Psoas muscle (tissue), 7 donors: ENCODE measurements at regions not wholly inside any gene's neighbourhood (a gene's known extent, or its start where the extent isn't known, plus 50 kb on each side); places are given as distances from the start of the nearest gene placed in this dataset.

ENCODE experiments used
- ATAC-seq, 4 donors: fragments of 200-7000 bp; cut with Tn5 transposase; one replicate each; pipeline ENCODE4 v1.9.1; 2020; ENCODE audit warnings: moderate library complexity in 3 of 4, mild to moderate bottlenecking in 2 of 4
- DNase-seq, 2 donors: peaks; one replicate each; pipeline ENCODE4 v3.0.0-alpha.2; 2020
- H3K27ac ChIP-seq: fragments of 200-600 bp; one replicate; pipeline ENCODE4 v1.8.0; 2022
- H3K27me3 ChIP-seq, 3 donors: fragments of 200-600 bp in 1 of 3; one replicate each; pipeline versions ENCODE4 v1.6.1 to v1.8.0; 2013 to 2022; ENCODE audit warnings: low read length in 2 of 3, mild to moderate bottlenecking in 2 of 3, moderate library complexity in 1 of 3; ENCODE audit not compliant: insufficient read depth in 3 of 3
- H3K36me3 ChIP-seq, 2 donors: fragments of 200-600 bp in 1 of 2; one replicate each; pipeline versions ENCODE4 v1.6.1 to v1.8.0; 2013 to 2022; ENCODE audit warnings: low read depth in 1 of 2, mild to moderate bottlenecking in 1 of 2, moderate library complexity in 1 of 2; ENCODE audit not compliant: insufficient read depth in 1 of 2
- H3K4me1 ChIP-seq: fragments of 200-600 bp; one replicate; pipeline ENCODE4 v1.8.0; 2022
- H3K4me3 ChIP-seq: fragments of 200-600 bp; one replicate; pipeline ENCODE4 v1.8.0; 2022; ENCODE audit warnings: mild to moderate bottlenecking
- H3K9me3 ChIP-seq: fragments of 200-600 bp; one replicate; pipeline ENCODE4 v1.8.0; 2022
- WGBS, 3 donors: extraction: QIAGEN DNeasy Blood & Tissue Kit; methylation state at CpG; one replicate each; pipeline versions ENCODE4 v1.1.6 to v1.1.7; 2013; 5-methylcytosine and 5-hydroxymethylcytosine counted together
- intact Hi-C, 2 donors: fragments of 100-400 bp; cut with DNase I; formaldehyde crosslinking; loops; one replicate each; pipeline versions ENCODE4 v1.11.0 to v1.14.2; 2022
- TF ChIP-seq, protein P1 (sequence below): fragments of 200-600 bp; IDR thresholded peaks from one replicate; pipeline ENCODE4 v1.8.0; 2022; ENCODE audit warnings: antibody characterized with exemption
- donor health status: healthy with polysubstance abuse.
- donor health status: DM: no; HTN: no; CAD: no; lungs with moderate emphysema.
- donor health status: Bipolar disorder and iron deficiency.
- donor health status: healthy.
- donor health status: DM: yes; HTN: yes; CAD: no.
- donor health status: DM: no; HTN: no; CAD: no.
- donor health status: DM: yes; HTN: yes; CAD: no.

DNA sequence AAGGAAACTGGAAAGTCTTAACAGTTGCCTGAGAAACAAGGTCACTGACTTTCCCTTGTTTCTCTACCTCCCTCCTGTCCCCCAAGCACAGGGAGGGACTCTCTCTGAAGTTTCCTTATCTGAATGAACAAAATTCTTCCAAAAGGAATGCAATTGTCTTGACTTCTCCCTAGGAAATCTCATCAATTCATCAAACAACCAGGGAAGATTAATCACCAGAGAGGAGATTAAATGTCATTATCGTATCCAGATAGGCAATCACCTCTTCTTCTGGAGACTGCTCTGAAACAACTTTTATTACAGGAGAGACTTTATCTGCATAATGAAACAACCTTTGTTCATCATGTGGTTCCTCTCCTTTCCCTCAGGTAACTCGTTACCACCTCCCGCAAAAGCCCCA lies 431.4 kb downstream of the SLC16A7 start:
- WGBS, 3 donors: 87 to 90% (median 89%) methylated on average over 3 of the region's 3 CpGs
- no peaks in the 10 kb centered on the region for H3K9me3 ChIP-seq
- no peak for DNase-seq
- H3K4me3 ChIP-seq: no peak overlapping the region
- intact Hi-C loops: no loop called here
- H3K36me3 ChIP-seq: no peaks in the 10 kb centered on the region
- H3K27me3 ChIP-seq: no peaks in the 10 kb centered on the region
- ATAC-seq: no peak
- H3K4me1 ChIP-seq: no peaks in the 10 kb centered on the region
- TF ChIP-seq, protein P1, sequence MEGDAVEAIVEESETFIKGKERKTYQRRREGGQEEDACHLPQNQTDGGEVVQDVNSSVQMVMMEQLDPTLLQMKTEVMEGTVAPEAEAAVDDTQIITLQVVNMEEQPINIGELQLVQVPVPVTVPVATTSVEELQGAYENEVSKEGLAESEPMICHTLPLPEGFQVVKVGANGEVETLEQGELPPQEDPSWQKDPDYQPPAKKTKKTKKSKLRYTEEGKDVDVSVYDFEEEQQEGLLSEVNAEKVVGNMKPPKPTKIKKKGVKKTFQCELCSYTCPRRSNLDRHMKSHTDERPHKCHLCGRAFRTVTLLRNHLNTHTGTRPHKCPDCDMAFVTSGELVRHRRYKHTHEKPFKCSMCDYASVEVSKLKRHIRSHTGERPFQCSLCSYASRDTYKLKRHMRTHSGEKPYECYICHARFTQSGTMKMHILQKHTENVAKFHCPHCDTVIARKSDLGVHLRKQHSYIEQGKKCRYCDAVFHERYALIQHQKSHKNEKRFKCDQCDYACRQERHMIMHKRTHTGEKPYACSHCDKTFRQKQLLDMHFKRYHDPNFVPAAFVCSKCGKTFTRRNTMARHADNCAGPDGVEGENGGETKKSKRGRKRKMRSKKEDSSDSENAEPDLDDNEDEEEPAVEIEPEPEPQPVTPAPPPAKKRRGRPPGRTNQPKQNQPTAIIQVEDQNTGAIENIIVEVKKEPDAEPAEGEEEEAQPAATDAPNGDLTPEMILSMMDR: no peak
- H3K27ac ChIP-seq: no peak overlapping the region

DNA sequence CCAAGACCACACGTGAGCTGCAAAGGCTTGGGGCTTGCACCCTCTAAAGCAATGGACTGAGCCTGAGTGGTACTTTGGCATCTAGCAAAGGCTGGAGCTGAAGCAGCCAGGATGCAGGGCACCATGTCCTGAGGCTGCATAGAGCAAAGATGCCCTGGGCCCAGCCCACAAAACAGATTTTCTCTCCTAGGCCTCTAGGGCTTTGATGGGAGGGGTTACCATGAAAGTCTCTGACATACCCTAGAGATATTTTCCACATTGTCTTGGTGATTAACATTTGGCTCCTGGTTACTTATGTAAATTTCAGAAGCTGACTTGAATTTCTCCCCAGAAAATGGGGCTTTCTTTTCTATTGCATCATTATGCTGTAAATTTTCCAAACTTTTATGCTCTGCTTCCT lies 438.3 kb downstream of the SLC16A7 start:
- DNase-seq (no peak), ATAC-seq (no peak)
- 70 to 86% (median 76%) methylated on average over 1 of the region's 1 CpG for WGBS, 3 donors
- TF ChIP-seq, protein P1: no peak
- Histone ChIP-seq H3K4me3 (no peak overlapping the region), H3K27ac (no peak overlapping the region), H3K4me1 (no peaks in the 10 kb centered on the region), H3K27me3 (no peaks in the 10 kb centered on the region), H3K36me3 (no peaks in the 10 kb centered on the region), H3K9me3 (no peaks in the 10 kb centered on the region)
- intact Hi-C loops: no loop called here

DNA sequence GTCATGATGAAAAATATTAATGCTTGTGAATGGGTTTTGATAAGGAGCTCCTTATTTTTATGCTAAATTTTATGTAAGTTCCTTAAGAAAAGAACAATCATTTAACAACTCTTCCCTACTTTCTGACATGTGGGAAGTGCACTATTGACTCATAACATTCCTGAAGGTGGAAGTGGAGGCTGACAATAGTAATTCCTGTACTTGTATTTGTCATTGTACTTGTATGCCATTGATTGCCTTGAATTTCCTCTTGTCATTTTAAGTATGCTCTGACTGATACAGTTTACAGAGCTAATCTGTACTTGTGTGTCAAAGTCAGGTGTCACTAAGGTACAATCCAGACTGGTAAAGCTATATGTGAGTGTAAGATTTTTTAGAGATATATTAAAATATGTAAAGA lies 440.0 kb downstream of the SLC16A7 start:
- intact Hi-C loops: no loop called here
- Histone ChIP-seq H3K9me3 (no peaks in the 10 kb centered on the region), H3K27ac (no peak overlapping the region), H3K27me3 (no peaks in the 10 kb centered on the region), H3K4me3 (no peak overlapping the region), H3K36me3 (no peaks in the 10 kb centered on the region), H3K4me1 (no peaks in the 10 kb centered on the region)
- TF ChIP-seq, protein P1: no peak
- DNase-seq (no peak), ATAC-seq (no peak)

DNA sequence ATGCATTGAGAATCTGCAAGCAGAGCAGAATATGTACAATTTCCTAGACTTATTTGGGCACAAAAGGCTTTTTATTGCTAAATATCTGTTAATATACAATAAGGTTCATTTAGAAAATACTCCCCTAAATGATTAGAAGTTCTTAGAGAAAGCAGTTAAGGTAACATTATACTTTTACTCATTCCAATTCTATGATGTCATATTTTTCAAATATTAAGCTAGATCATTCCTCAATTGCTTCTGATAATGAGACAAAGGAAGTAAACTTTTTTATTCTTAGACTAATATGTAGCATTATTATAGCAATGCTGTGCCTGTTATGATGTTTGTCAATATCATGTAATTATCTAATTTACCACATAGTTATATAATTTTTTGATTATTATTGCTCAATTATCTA lies 447.0 kb downstream of the SLC16A7 start:
- DNase-seq (no peak), ATAC-seq (no peak)
- Histone ChIP-seq H3K27me3 (no peaks in the 10 kb centered on the region), H3K4me3 (no peak overlapping the region), H3K9me3 (no peaks in the 10 kb centered on the region), H3K36me3 (no peaks in the 10 kb centered on the region), H3K27ac (no peak overlapping the region), H3K4me1 (no peaks in the 10 kb centered on the region)
- intact Hi-C loops: no loop called here
- TF ChIP-seq, protein P1: no peak

DNA sequence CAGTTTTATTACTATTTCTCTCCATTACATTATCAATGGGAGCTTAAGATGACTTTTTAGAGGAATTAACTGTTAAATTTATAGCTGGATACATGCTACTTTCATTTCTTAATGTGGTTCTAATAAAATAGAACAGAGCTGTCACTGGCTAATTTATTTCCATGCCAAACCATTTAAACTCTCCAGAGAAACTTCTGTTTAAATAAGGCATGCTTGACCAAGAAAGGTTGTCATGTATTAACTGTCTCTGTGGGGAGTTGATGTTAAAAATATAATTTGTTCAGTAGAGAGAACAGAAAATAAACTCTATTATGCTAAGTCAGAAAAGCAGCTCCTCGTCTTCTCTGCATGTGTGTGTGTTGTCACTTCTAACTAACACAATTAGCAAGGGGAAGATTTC lies 447.4 kb downstream of the SLC16A7 start:
- Histone ChIP-seq H3K4me3 (no peak overlapping the region), H3K36me3 (no peaks in the 10 kb centered on the region), H3K9me3 (no peaks in the 10 kb centered on the region), H3K4me1 (no peaks in the 10 kb centered on the region), H3K27me3 (no peaks in the 10 kb centered on the region), H3K27ac (no peak overlapping the region)
- no peak for ATAC-seq
- 35 to 60% (median 45%) methylated on average over 1 of the region's 1 CpG for WGBS, 3 donors
- DNase-seq: no peak
- TF ChIP-seq, protein P1: no peak
- intact Hi-C loops: no loop called here
